Heart left ventricle (tissue), 13 donors: ENCODE measurements at regions not wholly inside any gene's neighbourhood (a gene's known extent, or its start where the extent isn't known, plus 50 kb on each side); places are given as distances from the start of the nearest gene placed in this dataset.

ENCODE experiments used
- POLR2A ChIP-seq, 2 donors: fragments of 450-650 bp; IDR thresholded peaks; one replicate each; pipeline ENCODE4 v1.6.1; 2017; ENCODE audit warnings: antibody characterized with exemption in 2 of 2, mild to moderate bottlenecking in 2 of 2, moderate library complexity in 2 of 2
- TF ChIP-seq, protein P1 (sequence below), 12 donors: fragments of 200-600 bp; sonication (generic) in 4 of 12; IDR thresholded peaks; one replicate each; pipeline versions ENCODE4 v1.5.0 to v1.8.0; 2018 to 2022; ENCODE audit warnings: antibody characterized with exemption in 12 of 12, mild to moderate bottlenecking in 5 of 12
- donor health status: ischemic (EF 13 %, LVEDD 7.1; RV severe dilation, severe dysfunction).
- donor health status: DM: no; HTN: yes; CAD: no.
- donor health status: DM: no; HTN: no; CAD: no.
- donor health status: ischemic (EF 25% LVEDD 6.9; RV normal size, moderate dysfunction).
- donor health status: ischemic (EF 25% LVEDD 5.7; RV mildly dilated, moderate dysfunction).
- donor health status: ischemic (EF 35%, LVEDD 5.7; RV mildly dilated, moderate dysfunction).
- donor health status: nonischemic (EF 11% LVEDD 7.7; RV severe dilation, severe dysfunction).
- donor health status: DM: yes; HTN: yes; CAD: no.
- donor health status: PGD.
- donor health status: ischemic (EF 29% LVEDD 5.4; RV normal size, mild dysfunction).
- donor health status: nonischemic (EF 23%, LVEDD 6.1; RV moderate dilation, normal function).

- TF ChIP-seq, protein P1, sequence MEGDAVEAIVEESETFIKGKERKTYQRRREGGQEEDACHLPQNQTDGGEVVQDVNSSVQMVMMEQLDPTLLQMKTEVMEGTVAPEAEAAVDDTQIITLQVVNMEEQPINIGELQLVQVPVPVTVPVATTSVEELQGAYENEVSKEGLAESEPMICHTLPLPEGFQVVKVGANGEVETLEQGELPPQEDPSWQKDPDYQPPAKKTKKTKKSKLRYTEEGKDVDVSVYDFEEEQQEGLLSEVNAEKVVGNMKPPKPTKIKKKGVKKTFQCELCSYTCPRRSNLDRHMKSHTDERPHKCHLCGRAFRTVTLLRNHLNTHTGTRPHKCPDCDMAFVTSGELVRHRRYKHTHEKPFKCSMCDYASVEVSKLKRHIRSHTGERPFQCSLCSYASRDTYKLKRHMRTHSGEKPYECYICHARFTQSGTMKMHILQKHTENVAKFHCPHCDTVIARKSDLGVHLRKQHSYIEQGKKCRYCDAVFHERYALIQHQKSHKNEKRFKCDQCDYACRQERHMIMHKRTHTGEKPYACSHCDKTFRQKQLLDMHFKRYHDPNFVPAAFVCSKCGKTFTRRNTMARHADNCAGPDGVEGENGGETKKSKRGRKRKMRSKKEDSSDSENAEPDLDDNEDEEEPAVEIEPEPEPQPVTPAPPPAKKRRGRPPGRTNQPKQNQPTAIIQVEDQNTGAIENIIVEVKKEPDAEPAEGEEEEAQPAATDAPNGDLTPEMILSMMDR (IDR thresholded peaks at IDR 0.05) = no peak
- TF ChIP-seq POLR2A (IDR thresholded peaks at IDR 0.05) = no peak
Observed at GRCh38 chr12:13799574-13799973, 181.8 kb downstream of the GRIN2B start.
